Suprapubic skin (tissue), 4 donors: ENCODE measurements at regions not wholly inside any gene's neighbourhood (a gene's known extent, or its start where the extent isn't known, plus 50 kb on each side); places are given as distances from the start of the nearest gene placed in this dataset.

Source experiments
- DNase-seq, 2 donors: peaks; one replicate each; pipeline ENCODE4 v3.0.0-alpha.2; 2019; ENCODE audit warnings: low spot score in 2 of 2
- H3K27ac ChIP-seq: fragments of 200-600 bp; sonication (generic); one replicate; pipeline ENCODE4 v1.5.1; 2019
- H3K27me3 ChIP-seq: fragments of 200-600 bp; sonication (generic); one replicate; pipeline ENCODE4 v1.5.1; 2019
- H3K36me3 ChIP-seq: fragments of 200-600 bp; sonication (generic); one replicate; pipeline ENCODE4 v1.5.1; 2019
- H3K4me1 ChIP-seq: fragments of 200-600 bp; sonication (generic); one replicate; pipeline ENCODE4 v1.5.1; 2019
- H3K4me3 ChIP-seq: fragments of 200-600 bp; sonication (generic); one replicate; pipeline ENCODE4 v1.5.1; 2019; ENCODE audit warnings: mild to moderate bottlenecking
- H3K9me3 ChIP-seq: fragments of 200-600 bp; sonication (generic); one replicate; pipeline ENCODE4 v1.5.1; 2019
- EP300 ChIP-seq: sonication (generic); formaldehyde crosslinking; IDR thresholded peaks from one replicate; pipeline ENCODE4 v1.6.1; 2017; ENCODE audit warnings: antibody characterized with exemption
- POLR2A ChIP-seq, 2 donors: fragments of 450-650 bp; IDR thresholded peaks; one replicate each; pipeline ENCODE4 v1.6.1; 2017; ENCODE audit warnings: antibody characterized with exemption in 2 of 2, mild to moderate bottlenecking in 2 of 2, moderate library complexity in 2 of 2
- POLR2AphosphoS5 ChIP-seq, 3 donors: sonication (generic); formaldehyde crosslinking; IDR thresholded peaks; one replicate each; pipeline ENCODE4 v1.6.1; 2017; ENCODE audit warnings: antibody characterized with exemption in 3 of 3
- WGBS: methylation state at CpG from one replicate; pipeline ENCODE4 v1.1.5; 2018; 5-methylcytosine and 5-hydroxymethylcytosine counted together
- TF ChIP-seq, protein P1 (sequence below), 2 donors: fragments of 200-600 bp in 1 of 2; fragments of 450-650 bp in 1 of 2; sonication (generic) in 1 of 2; IDR thresholded peaks; one replicate each; pipeline ENCODE4 v1.5.1; 2016 to 2019; ENCODE audit warnings: antibody characterized with exemption in 2 of 2, mild to moderate bottlenecking in 1 of 2, moderate library complexity in 1 of 2

DNA sequence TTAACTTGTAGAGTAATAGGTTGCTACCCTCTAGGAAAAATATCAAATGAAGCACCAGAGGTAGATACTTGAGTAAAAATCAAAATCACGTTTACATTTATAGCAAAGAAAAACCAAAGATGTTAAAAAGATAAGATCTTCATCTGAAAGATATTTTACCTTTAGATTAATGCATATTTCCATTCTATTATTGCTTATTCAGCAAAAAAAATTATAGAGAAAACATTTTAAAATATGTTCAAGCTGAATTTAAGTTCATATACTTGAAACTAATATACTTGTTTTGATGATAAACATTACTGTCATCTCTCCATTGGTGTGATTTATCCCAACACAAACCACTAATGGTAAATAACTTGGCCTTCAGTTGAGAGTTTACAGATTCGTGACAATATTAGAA lies 422.3 kb downstream of the CAAP1 start:
- H3K9me3 ChIP-seq, result peaks cover 4% of the 10 kb centered on the region
- TF ChIP-seq POLR2AphosphoS5 (IDR thresholded peaks at IDR 0.05), result no peak
- TF ChIP-seq, protein P1, sequence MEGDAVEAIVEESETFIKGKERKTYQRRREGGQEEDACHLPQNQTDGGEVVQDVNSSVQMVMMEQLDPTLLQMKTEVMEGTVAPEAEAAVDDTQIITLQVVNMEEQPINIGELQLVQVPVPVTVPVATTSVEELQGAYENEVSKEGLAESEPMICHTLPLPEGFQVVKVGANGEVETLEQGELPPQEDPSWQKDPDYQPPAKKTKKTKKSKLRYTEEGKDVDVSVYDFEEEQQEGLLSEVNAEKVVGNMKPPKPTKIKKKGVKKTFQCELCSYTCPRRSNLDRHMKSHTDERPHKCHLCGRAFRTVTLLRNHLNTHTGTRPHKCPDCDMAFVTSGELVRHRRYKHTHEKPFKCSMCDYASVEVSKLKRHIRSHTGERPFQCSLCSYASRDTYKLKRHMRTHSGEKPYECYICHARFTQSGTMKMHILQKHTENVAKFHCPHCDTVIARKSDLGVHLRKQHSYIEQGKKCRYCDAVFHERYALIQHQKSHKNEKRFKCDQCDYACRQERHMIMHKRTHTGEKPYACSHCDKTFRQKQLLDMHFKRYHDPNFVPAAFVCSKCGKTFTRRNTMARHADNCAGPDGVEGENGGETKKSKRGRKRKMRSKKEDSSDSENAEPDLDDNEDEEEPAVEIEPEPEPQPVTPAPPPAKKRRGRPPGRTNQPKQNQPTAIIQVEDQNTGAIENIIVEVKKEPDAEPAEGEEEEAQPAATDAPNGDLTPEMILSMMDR (IDR thresholded peaks at IDR 0.05), result no peak
- no peak for TF ChIP-seq POLR2A (IDR thresholded peaks at IDR 0.05)
- no peak for TF ChIP-seq EP300
- H3K4me3 ChIP-seq, result no peak overlapping the region
- no peak overlapping the region for H3K27ac ChIP-seq
- WGBS, result 67% methylated on average over 2 of the region's 2 CpGs
- no peak for DNase-seq
- H3K36me3 ChIP-seq, result no peaks in the 10 kb centered on the region
- H3K4me1 ChIP-seq, result no peaks in the 10 kb centered on the region
- no peaks in the 10 kb centered on the region for H3K27me3 ChIP-seq

DNA sequence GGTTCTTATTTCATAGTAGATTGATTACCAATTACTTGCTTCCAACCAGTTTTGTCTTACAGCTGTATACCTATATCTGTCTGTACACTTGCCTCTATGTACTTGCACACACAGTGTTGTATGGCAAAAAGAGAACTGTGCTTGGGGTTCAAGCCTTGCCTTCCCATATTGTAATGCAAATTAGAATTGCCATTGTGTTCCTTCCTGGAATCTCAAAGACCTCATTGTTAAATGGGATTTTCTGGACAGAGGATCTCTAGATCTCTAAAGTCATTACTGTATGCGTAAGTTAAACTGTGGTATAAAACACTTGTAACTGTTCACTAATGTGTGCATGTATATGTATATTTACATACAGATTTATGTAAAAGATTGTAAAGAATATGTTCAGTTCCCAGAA lies 428.8 kb downstream of the CAAP1 start:
- Histone ChIP-seq H3K9me3 (no peaks in the 10 kb centered on the region), H3K4me1 (no peaks in the 10 kb centered on the region), H3K4me3 (no peak overlapping the region), H3K36me3 (no peaks in the 10 kb centered on the region), H3K27ac (no peak overlapping the region), H3K27me3 (no peaks in the 10 kb centered on the region)
- TF ChIP-seq, protein P1 (IDR thresholded peaks at IDR 0.05), result no peak
- no peak for TF ChIP-seq EP300
- no peak for DNase-seq
- 88% methylated on average over 1 of the region's 1 CpG for WGBS

DNA sequence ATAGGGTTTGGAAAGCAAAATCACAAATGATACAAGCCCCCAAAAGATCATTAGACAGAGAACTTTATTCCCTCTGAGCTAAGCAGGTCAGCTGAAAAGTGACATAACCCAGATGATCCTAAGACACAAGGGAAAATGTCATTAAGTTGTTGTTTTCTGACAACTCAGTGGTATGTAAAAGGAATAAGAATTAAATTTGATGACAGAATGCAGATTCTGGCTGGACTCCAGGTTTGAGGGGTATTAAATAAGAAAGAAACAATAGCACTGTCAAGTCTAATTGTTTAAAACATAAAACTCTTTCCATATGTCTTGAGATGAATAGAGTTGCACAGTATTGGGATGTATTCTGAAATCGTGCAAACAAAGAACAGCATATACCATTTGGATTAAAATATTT lies 429.9 kb downstream of the CAAP1 start:
- H3K27ac ChIP-seq, result no peak overlapping the region
- H3K36me3 ChIP-seq, result no peaks in the 10 kb centered on the region
- no peak overlapping the region for H3K4me3 ChIP-seq
- WGBS, result 0% methylated on average over 1 of the region's 1 CpG
- DNase-seq, result no peak
- no peaks in the 10 kb centered on the region for H3K4me1 ChIP-seq
- no peak for TF ChIP-seq EP300
- TF ChIP-seq, protein P1 (IDR thresholded peaks at IDR 0.05), result no peak
- H3K27me3 ChIP-seq, result no peaks in the 10 kb centered on the region
- H3K9me3 ChIP-seq, result no peaks in the 10 kb centered on the region

DNA sequence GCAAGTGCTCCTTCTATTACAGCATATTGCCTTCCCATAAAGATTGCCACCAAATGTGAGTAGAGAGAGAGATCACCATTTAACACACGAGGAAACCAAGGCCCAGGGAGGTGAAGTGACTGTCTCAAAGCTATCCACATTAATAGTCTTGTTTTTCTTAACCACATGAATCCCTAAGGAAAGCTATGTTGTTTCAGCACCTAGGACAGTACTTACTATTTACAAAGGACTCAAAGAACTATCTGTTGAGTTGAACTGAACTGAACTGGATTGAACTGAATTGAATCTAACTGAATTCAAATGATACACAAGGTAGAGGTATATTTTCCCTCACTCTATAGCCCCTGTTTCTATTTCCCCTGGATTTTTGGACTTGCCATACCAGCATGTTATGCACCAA lies 430.4 kb downstream of the CAAP1 start:
- Histone ChIP-seq H3K27ac (no peak overlapping the region), H3K9me3 (no peaks in the 10 kb centered on the region), H3K4me3 (no peak overlapping the region), H3K27me3 (no peaks in the 10 kb centered on the region), H3K36me3 (no peaks in the 10 kb centered on the region), H3K4me1 (no peaks in the 10 kb centered on the region)
- TF ChIP-seq, protein P1 (IDR thresholded peaks at IDR 0.05), result no peak
- TF ChIP-seq POLR2A (IDR thresholded peaks at IDR 0.05) (no peak), POLR2AphosphoS5 (IDR thresholded peaks at IDR 0.05) (no peak), EP300 (no peak)
- WGBS, result 50% methylated on average over 1 of the region's 1 CpG
- DNase-seq, result no peak

DNA sequence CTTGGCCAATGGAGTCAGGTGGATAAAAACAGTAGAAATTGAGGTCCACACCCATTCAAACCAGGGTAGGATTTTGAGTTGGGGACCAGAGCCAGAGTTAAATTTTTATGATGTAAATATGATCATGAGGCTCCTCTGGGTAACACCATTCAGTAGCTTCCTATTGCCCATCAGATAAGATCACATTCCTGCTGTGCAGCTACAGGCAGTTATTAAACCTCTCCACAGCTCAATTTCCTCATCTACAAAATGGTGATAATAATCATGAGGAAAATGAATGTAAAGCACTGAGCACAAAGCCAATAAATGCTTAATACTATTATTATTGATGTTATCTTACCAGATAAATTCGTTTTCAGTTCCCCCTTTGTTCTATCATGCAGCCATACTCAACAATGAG lies 432.0 kb downstream of the CAAP1 start:
- TF ChIP-seq EP300 (no peak), POLR2A (IDR thresholded peaks at IDR 0.05) (no peak), POLR2AphosphoS5 (IDR thresholded peaks at IDR 0.05) (no peak)
- TF ChIP-seq, protein P1 (IDR thresholded peaks at IDR 0.05), result no peak
- WGBS, result 32% methylated on average over 1 of the region's 1 CpG
- DNase-seq, result no peak
- Histone ChIP-seq H3K4me1 (no peaks in the 10 kb centered on the region), H3K27ac (no peak overlapping the region), H3K9me3 (no peaks in the 10 kb centered on the region), H3K4me3 (no peak overlapping the region), H3K27me3 (no peaks in the 10 kb centered on the region), H3K36me3 (no peaks in the 10 kb centered on the region)
